RKO (cell line): ENCODE measurements at regions not wholly inside any gene's neighbourhood (a gene's known extent, or its start where the extent isn't known, plus 50 kb on each side); places are given as distances from the start of the nearest gene placed in this dataset.
"Not testable (repeated sequence)": the region's sequence is repeated elsewhere in the genome, so short reads cannot be mapped to it uniquely, and the experiment has no call there.

Experiments
- DNase-seq: peaks from one replicate; pipeline ENCODE4 v3.0.0-alpha.2; 2016; ENCODE audit warnings: low spot score

GRCh38 chr5:28927559-28928326, 1889.4 kb upstream of the CDH9 start:
- DNase-seq = no peak

GRCh38 chr5:28926422-28926821, 1888.0 kb upstream of the CDH9 start:
- DNase-seq = no peak

- DNase-seq = no peak
Observed at GRCh38 chr5:28917631-28918030, 1879.2 kb upstream of the CDH9 start.

DNA sequence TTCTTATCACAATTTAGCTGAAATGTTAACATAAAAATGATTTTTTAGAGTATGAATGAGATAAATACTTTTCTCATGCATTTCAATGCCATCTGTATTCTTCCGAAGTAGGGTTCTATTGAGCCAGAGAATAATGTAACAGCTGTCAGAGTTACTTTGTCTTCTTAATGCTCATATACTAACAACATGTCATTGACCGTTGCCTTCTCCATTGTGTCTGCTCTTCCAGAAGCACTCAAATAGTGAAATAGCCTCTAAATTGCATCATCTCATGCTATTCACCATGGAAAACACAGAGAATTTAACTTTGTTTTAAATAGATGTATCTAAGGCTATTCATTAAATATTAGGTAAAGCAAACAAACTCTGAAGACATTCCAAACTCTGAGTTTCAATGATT, 1875.9 kb upstream of the CDH9 start:
- DNase-seq = no peak

GRCh38 chr5:28903643-28904042, 1865.3 kb upstream of the CDH9 start:
- peak; percentile 28 for DNase-seq

GRCh38 chr5:28896949-28897348, 1858.6 kb upstream of the CDH9 start:
- peak; percentile 70 for DNase-seq

- no peak for DNase-seq
Observed at GRCh38 chr5:28880936-28881335, 1842.5 kb upstream of the CDH9 start.

- DNase-seq = no peak
Observed at GRCh38 chr5:28877050-28877449, 1838.7 kb upstream of the CDH9 start.

DNA sequence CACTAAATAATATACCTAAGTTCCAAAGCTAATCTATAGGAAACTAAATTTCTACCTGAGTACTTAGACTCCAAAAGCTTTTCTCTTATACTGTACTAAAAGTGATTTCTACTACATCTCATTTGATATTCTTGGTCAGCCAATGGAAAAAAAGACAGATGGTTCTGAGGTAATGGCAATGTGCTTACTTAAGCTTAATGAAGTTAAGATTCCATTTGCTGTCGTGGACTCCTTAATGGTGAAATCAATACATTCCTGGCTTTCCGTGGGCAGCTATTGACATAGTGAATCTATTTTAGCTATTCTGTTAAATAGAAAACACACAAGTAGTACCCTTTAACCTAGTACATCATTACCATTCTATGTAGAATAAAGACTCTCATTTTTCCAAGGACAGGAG, 1825.6 kb upstream of the CDH9 start:
- no peak for DNase-seq

- no peak for DNase-seq
Observed at GRCh38 chr5:28862860-28863196, 1824.4 kb upstream of the CDH9 start.

DNA sequence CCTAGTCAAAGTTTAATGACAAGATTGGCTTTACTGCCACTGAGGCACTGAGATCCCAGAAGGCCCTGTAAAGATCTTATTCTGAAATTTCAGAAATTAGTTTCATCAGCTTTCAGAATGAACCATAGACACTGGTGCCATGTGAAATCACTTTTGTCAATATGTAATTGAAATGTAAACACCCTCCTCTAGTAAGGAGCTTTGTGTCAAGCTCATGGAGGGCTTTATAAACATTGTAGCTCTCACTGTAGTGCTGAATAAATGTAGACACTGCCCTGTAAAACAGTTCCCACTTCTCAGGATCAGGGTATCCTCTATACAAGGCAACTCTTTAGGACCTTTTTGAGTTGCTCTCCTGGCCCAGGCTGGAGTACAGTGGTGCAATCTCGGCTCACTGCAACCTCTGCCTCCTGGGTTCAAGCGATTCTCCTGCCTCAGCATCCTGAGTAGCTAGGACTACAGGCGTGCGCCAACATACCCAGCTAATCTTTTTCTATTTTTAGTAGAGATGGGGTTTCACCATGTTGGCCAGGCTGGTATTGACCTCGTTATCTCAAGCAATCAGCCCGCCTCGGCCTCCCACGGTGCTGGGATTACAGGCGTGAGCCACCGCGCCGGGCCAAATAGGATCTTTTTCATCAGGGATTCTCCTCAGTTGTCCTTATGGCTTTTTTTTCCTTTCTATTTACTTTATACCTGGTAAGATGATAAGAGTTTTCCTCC, 1823.9 kb upstream of the CDH9 start:
- DNase-seq = no peak

DNA sequence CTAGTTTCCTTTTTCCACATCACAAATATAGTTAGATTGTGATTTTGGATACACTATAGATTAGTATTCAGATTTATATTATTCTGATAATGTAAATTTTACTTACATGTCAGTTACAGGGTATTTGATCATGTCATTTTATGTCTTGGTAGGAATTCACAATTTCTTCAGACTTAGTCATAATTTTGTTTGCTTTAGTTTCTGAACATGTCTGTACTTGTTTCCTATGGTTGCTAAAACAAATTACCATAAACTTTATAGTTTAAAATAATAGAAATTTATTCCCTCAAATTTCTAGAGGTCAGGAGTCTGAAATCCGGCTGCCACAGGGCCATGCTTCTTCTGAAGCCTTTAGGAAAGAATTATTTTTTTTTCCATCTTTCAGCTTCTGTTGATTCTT, 1817.2 kb upstream of the CDH9 start:
- peak; percentile 1 for DNase-seq

- DNase-seq = no peak
Observed at GRCh38 chr5:28850320-28850921, 1812.0 kb upstream of the CDH9 start.

- DNase-seq = no peak
Observed at GRCh38 chr5:28831042-28831441, 1792.7 kb upstream of the CDH9 start.

DNA sequence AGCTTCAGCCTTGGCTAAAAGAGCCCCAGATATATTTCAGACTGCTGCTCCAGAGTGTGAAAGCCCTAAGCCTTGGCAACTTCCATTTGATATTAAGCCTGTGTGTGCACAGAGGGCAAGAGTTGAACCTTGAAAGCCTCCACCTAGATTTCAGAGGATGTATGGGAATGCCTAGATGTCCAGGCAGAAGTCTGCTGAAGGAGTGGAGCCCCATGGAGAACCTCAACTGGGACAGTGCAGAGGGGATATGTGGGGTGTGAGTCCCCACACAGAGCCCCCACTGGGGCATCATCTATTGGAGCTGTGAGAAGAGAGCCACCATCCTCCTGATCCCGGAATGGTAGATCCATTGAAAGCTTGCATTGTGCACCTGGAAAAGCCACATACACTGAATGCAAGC, 1784.8 kb upstream of the CDH9 start:
- no peak for DNase-seq

DNA sequence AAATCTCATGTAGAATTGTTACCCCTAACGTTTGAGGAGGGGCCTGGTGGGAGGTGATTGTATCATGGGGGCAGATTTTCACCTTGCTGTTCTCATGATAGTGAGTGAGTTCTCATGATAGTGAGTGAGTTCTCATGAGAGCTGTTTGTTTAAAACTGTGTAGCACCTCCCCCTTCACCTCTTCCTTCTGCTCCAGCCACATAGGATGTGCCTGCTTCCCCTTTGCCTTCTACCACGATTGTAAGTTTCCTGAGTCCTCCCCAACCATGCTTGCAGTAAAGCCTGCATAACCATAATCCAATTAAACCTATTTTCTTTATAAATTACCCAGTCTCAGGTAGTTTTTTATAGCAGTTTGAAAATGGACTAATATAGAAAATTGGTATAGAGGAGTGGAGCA, 1783.7 kb upstream of the CDH9 start:
- DNase-seq = no peak

GRCh38 chr5:28810751-28811136, 1772.4 kb upstream of the CDH9 start:
- no peak for DNase-seq

DNA sequence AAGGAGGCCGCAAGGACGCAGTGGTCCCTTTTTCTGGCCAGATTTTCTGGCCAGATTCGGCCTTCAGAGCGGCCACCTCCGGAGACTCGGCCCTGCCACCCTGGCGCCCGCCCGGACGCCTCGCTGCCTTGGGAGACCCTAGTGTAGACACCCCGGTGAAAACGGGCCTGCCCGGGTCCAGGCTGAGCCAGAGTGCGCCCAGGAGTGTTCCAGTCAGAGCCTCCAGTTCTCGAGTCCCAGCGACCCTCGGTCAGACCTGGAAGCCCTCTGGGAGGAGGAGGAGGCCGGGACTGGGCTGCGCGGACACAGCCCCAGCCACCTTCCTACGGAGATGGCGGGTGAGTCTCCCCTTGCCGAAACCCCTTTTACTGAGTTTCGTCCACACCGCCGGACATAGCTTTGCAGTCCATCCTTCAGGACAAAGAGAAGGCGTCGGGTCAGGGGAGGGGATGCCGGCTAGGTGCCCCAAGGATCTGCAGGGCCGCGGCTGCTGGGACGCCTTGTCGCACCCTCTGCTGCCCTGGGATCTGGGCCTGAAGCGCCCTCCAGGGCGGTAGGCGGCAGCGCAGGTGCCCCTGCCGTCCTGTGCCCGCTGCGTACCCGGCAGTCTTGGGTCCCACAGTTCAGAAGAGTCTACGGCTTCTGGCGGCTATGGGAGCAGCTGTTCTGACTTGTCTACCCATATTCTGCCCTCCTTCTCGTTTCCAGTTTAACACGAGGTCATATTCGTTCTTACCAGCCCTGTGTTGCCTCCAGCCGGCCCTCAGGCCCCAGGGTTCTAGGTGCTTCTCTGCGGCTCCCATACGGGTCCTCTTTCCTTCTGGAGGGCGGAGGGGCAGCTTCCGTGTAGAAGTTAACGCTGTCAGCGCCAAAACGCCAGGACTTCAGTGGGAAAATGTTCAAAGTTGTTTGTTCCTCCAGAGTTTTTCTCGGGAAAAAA, 1771.7 kb upstream of the CDH9 start:
- no peak for DNase-seq

DNA sequence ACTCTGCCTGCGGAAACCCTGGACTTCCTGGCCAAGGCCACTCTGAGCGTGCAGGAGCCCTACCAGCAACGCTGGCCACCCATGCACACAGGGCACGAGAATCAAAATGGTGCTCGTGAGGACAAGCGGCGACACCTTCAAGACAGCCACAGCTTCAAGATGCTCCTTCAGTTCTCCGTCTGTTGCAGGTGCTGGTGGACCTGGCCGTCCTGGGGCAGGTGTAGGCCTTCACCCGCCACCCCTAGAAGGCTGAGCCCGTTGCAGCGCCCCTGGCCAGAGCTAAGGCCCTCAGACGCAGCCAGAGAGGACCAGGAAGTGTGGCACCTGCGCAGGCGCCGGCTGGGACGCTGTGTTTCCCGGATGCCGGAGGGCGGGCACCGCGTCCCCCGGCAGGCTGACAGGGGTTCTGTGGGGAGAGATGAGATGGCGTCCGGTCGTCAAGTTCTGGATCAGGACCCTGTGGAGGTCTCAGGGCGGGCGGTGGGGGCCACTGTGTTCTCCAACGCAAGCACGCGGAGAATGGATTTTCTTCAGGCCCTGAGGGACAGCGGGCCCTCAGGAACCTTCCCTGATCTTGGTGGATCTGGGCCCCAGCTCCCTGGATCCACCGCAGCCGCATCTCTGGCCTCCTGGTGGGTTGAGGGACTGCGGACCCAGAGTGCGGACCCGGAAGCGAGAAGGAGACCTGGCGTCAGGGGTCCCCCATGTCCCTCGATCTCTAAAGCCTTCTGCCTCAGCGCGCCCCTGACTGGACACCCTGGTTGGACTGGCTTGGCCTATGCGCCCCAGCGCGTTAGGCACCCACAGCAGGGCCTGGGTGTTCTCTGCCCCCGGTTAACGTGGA, 1770.8 kb upstream of the CDH9 start:
- DNase-seq = no peak

GRCh38 chr5:28807195-28807729, 1768.9 kb upstream of the CDH9 start:
- peak; percentile 83 for DNase-seq

GRCh38 chr5:28799035-28799434, 1760.6 kb upstream of the CDH9 start:
- DNase-seq = not testable (repeated sequence)
